ENCODE measurements at regions not wholly inside any gene's neighbourhood (a gene's known extent, or its start where the extent isn't known, plus 50 kb on each side); places are given as distances from the start of the nearest gene placed in this dataset.
"Not testable (repeated sequence)": the region's sequence is repeated elsewhere in the genome, so short reads cannot be mapped to it uniquely, and the experiment has no call there.

DNA sequence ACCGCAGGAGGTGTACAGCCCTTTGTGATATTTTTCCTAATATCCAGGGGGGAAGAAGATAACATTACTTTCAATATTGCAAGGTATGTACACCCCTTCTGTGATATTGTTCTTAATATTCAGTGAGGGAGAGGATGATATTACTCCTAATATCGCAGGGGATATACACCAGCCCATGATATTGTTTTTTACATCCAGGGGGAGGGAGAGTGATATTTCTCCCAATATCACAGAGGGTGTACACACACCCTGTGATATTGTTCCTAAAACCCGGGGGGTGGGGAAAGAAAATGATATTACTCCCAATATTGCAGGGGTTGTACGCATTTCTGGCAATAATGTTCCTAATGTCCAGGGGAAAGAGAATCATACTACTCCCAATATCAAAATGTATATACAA, 58.0 kb upstream of the SLC25A48 start:
- no peak for DNase-seq (ENCODE audit: low spot score)
- in situ Hi-C loops (cut with HindIII; ENCODE audit: low sequenced_read_pairs): no loop called here

DNA sequence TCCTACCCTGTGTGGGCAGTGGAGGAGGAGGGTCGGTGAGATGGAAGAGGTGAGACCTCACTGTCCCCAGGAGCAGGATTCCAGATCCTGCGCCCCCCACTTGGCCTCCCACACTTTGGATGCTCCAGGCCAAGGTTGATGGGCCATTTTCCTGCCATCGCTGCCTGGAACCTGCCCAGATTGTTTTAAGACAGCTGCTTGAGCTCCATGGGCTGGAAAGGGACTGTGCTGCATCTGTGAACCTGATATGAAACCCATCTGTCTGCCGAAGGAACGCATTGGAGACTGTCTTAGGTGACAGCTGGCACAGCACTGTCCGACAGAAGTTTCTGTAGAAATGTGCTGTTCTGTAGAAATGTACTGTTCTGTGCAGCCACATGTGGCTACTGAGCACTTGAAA, 72.7 kb upstream of the SLC25A48 start:
- in situ Hi-C loops (cut with HindIII; ENCODE audit: low sequenced_read_pairs): no loop called here
- DNase-seq (ENCODE audit: low spot score): no peak

DNA sequence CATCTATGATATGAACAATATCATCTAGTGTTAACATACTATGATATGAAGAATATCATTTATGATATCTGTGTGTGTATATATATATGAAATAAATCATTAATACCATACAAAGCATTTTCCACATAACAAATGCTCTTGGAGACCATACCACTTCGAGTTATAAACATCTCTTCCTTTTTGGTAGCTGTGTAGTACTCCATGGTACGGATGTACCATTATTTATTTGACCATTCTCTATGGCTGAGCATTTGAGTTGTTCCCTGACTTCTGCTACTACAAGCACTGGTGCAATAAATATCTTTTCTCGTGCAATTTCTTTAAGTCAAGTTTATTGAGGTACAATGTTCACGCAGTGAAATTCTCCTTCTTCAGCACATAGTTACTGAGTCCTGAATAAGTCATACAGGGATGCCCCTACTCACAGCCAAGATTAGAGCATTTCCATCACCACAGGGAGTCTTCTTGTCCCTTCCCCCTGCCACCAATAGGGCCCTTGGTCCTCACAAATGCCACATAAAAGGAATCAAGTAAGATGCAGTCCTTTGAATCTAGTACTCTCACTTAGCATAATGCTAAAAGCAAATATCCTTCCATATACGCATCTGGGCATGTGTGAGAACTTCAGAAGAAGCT, 75.2 kb upstream of the SLC25A48 start:
- DNase-seq (ENCODE audit: low spot score): no peak
- in situ Hi-C loops (cut with HindIII; ENCODE audit: low sequenced_read_pairs): no loop called here

DNA sequence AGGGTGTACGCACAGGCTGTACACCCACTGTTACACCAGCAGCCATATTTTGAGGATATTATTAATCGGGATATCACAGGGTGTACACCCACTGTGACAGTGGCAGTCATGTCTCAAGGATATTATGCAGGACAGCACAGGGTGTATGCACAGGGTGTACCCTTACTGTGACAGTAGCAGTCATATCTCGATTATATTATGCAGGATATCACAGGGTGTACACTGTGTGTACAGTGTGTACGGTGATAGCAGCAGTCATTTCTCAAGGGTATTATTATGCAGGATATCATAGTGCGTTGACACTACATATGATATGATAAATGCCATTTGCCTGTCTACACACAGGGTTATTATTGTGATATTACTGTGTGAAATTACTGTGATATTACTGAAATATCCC, 80.5 kb upstream of the SLC25A48 start:
- DNase-seq (ENCODE audit: low spot score): no peak
- in situ Hi-C loops (cut with HindIII; ENCODE audit: low sequenced_read_pairs): no loop called here

DNA sequence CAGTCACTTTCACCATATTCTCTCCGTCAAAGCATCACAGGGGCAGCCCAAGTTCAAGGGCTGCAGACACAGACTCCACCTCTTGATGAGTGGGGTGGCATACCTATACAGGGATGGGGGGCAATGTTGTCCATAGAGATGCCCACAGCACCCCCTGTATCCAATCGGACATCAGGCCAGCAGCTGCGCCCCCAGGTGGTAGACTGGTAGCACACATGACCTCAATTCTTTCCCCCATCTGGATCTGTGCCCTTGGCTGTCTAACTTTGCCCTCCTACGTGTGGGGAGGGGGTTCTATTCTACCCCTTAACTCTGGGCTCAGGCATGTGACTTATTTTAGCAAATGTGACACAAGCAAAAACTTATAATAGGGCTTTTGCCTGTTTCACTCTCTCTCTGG, 84.0 kb upstream of the SLC25A48 start:
- DNase-seq (ENCODE audit: low spot score): no peak
- in situ Hi-C loops (cut with HindIII; ENCODE audit: low sequenced_read_pairs): no loop called here

DNA sequence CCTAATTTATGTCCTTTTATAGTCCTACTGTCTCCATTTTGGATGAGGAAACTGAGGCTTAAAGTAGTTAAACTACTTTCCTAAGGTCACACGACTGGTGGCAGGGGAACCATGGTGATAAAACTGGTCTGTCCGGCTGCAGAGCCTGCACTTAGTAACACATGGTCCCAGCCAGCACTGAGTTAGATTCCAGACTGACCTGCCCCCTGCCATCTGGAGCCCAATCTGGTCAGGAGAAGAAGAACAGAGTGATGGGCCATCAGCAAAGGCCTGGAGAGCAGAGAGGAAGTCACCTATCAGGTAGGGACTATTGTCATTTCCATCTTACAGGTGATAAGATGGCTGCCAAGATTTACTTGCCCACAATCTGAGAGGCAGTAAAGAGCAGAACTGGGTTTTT, 86.6 kb upstream of the SLC25A48 start:
- peak; percentile 56 for DNase-seq (ENCODE audit: low spot score)
- in situ Hi-C loops (cut with HindIII; ENCODE audit: low sequenced_read_pairs): loop anchor here (10.0 to 25.0 kb wide), 3 partner anchors 87 to 286 kb away; partner anchors contain the start of genes SLC25A48 and TIFAB

DNA sequence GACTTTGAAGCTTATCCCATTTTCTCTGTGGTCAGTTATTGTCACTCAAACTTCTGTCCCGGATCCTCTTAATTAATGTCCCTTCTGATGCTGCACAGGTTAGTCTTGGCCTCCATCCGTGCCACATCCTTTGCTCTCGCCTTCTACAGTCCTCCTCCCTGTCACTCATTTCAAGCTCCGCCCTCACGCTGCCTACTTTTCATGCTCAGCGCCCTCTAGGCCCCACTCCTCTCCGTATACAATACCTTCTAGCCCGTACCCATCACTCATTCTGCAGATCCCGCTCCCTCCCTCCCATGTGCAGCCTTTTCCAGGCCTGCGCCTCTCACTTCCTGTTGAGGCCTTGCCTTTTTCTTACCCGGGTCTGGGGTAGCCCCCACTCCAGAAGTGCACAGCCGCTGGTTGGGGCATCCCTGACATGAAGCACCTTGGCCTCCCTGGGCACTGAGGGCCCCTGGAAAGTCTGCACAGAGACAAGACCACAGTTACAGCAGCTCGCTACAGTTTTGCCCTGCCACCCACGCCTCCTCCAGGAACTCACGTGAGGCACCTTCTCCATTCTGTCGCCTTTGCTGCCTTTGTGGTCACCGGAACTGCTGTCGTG, 88.5 kb upstream of the SLC25A48 start:
- in situ Hi-C loops (cut with HindIII; ENCODE audit: low sequenced_read_pairs): loop anchor here (10.0 to 25.0 kb wide), 3 partner anchors 89 to 284 kb away; partner anchors contain the start of genes SLC25A48 and TIFAB
- no peak for DNase-seq (ENCODE audit: low spot score)

DNA sequence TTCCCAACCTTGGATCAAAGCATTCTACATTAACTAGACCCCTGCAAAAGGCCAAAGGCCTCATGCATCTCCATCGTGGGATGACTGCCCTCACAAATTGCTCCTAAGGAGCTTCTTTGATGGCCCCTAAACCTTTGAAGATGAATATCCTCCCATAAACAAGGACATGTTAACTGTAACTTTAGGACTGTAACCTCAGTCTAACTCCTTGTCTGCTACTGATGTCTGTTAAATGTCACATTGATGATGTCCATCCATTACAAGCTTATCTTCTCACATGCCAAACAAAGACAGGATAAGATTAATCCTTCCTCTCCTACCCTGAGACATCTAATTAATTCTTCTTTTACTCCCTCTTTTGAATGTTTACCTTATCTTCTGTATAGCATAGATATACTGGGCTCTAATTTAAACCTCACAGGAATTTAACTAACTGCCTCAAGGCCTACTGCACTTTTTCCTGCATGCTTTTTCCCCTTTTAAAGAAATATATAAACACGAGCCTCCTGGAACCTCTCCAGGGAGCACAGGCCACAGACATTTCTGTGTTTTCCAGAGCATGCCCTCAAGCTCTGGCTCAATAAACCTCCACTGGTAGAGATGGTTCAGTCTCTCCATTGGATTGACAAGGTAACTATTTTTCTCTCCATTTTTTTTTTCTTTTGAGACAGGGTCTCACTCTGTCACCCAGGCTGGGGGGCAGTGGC, 90.6 kb upstream of the SLC25A48 start:
- in situ Hi-C loops (cut with HindIII; ENCODE audit: low sequenced_read_pairs): loop anchor here (10.0 to 25.0 kb wide), 3 partner anchors 91 to 282 kb away; partner anchors contain the start of genes SLC25A48 and TIFAB
- DNase-seq (ENCODE audit: low spot score): no peak

DNA sequence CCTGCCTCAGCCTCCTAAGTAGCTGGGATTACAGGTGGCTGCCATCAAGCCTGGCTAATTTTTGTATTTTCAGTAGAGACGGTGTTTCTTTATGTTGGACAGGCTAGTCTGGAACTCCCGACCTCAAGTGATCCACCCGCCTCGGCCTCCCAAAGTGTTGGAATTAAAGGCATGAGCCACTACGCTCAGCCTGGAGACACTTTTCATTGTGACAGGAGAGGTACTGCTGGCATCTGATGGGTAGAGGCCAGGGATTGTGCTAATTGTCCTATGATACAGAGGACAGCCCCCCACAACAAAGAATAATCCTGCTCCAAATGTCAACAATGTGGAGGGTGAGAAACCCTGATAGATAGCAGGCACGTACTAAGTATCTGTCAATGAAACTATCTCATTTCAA, 91.3 kb upstream of the SLC25A48 start:
- DNase-seq (ENCODE audit: low spot score): no peak
- in situ Hi-C loops (cut with HindIII; ENCODE audit: low sequenced_read_pairs): loop anchor here (10.0 to 25.0 kb wide), 3 partner anchors 92 to 281 kb away; partner anchors contain the start of genes SLC25A48 and TIFAB

DNA sequence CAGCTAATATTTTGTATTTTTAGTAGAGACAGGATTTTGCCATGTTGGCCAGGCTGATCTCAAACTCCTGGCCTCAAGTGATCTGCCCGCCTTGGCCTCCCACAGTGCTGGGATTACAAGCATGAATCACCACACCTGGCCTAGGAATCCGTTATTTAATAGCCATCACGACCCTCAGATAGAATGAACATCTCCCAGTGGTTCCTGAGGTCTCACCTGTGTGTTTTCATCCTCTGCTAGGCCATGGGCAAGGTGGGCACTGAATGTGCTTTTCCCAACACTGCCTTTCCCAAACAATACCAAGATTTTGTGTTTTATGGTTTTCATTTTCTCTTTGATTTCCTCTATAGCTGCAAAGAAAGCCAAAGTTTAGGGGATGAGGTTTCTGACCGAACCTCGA, 92.2 kb upstream of the SLC25A48 start:
- in situ Hi-C loops (cut with HindIII; ENCODE audit: low sequenced_read_pairs): loop anchor here (10.0 to 25.0 kb wide), 3 partner anchors 93 to 280 kb away; partner anchors contain the start of genes SLC25A48 and TIFAB
- DNase-seq (ENCODE audit: low spot score): not testable (repeated sequence)

DNA sequence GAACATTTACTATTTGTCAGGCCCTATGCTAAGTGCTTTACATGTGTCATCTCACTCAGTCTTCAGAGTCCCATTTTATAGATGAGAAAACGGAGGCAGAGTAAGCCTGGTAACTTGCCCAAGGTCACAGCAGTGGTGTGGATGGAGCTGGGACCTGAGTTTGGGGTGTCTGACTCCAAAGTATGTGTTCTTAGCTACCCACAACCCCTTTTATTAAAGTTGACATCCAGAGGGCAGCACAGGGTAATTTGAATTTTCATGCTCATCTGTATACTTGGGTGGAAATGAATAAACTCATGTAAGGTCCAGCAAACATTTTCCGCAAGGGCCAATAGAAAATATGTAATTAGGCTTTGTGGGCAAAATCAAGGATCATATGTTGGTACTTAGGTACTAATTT, 93.4 kb upstream of the SLC25A48 start:
- DNase-seq (ENCODE audit: low spot score): no peak
- in situ Hi-C loops (cut with HindIII; ENCODE audit: low sequenced_read_pairs): loop anchor here (10.0 to 25.0 kb wide), 3 partner anchors 94 to 279 kb away; partner anchors contain the start of genes SLC25A48 and TIFAB

DNA sequence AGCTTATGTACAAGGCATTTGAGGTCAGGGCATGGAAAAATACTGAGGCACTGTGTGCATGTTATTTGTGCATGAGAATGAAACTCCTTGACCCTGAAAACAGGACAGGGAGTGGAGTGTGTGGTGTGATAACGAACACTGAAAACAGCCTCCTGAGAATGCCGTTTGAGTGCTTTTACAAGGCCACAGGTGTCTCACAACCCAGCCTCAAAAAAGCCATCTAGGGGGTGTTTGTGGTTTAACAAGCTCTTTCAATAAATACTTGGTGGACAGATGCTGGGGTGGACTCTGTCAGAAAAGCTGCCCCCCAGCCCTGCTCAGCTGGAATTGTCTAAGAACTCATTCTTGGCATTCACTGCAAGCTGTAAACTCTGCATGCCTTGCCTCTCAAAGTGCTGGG, 94.0 kb upstream of the SLC25A48 start:
- in situ Hi-C loops (cut with HindIII; ENCODE audit: low sequenced_read_pairs): loop anchor here (10.0 to 25.0 kb wide), 3 partner anchors 94 to 278 kb away; partner anchors contain the start of genes SLC25A48 and TIFAB
- no peak for DNase-seq (ENCODE audit: low spot score)

DNA sequence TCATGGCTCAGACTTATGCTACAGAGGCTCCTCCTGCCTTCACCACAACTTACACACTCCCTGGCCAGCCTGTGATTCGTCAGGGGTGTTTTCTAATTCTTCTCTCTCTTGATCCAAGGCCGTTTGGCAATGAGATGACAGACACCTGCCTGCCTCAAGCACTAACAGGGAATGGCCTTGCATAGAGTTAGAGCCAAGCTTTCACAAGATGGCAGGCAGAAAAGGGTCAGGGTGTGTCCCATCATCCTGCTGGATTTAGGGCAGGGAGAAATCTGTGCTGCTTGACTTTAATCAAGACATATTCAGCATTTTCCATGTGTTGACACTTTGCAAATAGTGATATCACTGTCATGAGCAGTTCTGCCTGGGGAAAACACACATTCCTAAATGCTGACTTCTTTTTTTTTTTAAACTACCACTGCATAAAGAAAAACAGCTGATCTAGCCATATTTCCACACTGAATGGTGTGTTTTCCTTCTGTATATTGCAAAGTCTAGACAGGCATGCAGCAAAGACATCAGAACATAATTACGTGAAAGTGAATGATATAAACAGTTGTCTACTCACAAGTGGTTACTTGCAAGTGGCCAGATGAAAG, 95.0 kb upstream of the SLC25A48 start:
- in situ Hi-C loops (cut with HindIII; ENCODE audit: low sequenced_read_pairs): loop anchor here (25.0 kb wide), 2 partner anchors 177 to 277 kb away; partner anchors contain the start of gene TIFAB
- DNase-seq (ENCODE audit: low spot score): no peak

DNA sequence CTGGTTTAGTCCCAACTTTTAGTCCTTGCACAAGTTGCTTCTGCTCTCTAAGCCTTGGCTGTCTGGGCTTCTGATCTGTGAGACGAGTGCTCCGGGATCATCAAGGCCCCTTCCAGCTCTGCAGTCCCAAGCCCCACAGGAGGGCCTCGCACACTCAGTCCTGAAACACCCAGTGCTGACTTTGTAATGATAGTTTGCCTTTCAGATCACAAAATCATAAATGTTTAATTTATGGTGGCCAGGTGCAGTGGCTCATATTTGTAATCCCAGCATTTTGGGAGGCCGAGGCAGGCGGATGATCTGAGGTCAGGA, 95.9 kb upstream of the SLC25A48 start:
- in situ Hi-C loops (cut with HindIII; ENCODE audit: low sequenced_read_pairs): loop anchor here (25.0 kb wide), 2 partner anchors 176 to 276 kb away; partner anchors contain the start of gene TIFAB
- no peak for DNase-seq (ENCODE audit: low spot score)

DNA sequence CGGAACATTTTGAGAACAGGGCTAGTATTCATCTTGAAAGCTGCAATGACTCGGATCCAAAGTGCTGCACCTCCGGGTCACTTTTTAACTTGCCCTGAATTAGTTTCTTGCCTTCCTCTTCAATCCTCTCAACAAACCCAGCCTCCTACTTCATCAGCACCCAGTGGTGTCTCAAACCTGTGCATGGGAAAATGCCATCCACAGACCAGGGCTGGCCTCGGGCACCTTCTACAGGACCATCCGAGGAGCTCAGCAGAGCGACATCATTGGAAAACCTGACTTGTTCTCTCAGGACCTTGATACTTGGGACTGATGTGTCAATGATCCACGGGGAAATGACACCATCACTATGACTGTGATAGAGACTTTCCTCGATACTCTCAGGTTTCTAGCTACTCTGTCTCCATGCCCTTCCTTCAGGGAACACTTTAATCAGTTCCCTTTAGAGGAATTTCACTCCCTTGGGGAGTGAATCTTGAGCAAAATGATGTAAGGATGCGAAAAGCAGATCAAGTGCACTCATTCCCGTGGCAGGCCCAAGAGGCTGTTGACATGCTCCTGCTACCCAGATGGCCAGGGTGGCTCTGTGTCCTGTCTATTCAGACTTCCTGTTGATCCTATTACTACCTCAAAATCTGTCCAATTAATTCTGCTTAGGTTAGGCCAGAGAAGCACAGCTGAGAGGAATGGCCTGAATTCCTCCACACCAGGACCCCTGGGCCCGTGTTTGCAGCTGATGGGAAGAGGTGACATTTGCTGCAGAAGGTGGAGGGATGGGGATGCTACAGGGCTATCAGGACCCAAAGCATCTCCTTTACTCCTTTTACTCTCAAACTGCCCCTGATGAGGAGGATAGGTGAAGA, 96.5 kb upstream of the SLC25A48 start:
- in situ Hi-C loops (cut with HindIII; ENCODE audit: low sequenced_read_pairs): loop anchor here (25.0 kb wide), 2 partner anchors 176 to 276 kb away; partner anchors contain the start of gene TIFAB
- peak; percentile 66 for DNase-seq (ENCODE audit: low spot score)

DNA sequence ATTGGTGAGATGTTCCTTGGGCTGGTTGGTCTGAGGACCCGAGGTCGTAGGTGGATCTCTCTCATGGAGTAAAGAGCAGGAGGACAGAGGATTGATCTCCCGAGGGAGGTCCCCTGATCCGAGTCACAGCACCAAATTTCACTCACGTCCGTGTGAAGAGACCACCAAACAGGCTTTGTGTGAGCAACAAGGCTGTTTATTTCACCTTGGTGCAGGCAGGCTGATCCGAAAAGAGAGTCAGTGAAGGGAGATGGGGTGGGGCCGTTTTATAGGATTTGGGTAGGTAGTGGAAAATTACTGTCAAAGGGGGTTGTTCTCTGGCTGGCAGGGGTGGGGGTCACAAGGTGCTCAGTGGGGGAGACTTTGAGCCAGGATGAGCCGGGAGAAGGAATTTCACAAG, 97.5 kb upstream of the SLC25A48 start:
- in situ Hi-C loops (cut with HindIII; ENCODE audit: low sequenced_read_pairs): loop anchor here (25.0 kb wide), 2 partner anchors 175 to 275 kb away; partner anchors contain the start of gene TIFAB

DNA sequence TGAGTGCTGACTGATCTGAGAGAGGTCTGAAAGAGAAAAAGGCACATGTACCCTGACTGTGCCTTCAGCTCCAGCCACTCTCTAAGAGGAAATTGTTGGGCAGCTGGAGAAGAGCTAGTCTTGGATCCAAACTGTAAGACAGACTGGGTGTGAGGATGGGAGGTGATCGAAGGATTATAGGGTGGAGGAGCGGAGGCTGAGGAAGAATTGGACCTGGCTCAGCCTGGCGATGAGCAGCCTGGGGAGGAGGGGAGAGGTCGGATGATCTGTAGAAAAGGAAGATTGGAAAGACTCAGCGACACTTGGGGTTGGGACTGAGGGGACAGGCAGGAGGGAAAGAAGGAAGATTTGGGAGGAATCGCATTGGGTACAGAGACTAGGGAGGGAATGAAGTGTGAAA, 98.6 kb upstream of the SLC25A48 start:
- in situ Hi-C loops (cut with HindIII; ENCODE audit: low sequenced_read_pairs): loop anchor here (25.0 kb wide), 2 partner anchors 174 to 274 kb away; partner anchors contain the start of gene TIFAB
- DNase-seq (ENCODE audit: low spot score): no peak

More for the DNA sequence above, 97.5 kb upstream of the SLC25A48 start:
- not testable (repeated sequence) for DNase-seq (ENCODE audit: low spot score)

DNA sequence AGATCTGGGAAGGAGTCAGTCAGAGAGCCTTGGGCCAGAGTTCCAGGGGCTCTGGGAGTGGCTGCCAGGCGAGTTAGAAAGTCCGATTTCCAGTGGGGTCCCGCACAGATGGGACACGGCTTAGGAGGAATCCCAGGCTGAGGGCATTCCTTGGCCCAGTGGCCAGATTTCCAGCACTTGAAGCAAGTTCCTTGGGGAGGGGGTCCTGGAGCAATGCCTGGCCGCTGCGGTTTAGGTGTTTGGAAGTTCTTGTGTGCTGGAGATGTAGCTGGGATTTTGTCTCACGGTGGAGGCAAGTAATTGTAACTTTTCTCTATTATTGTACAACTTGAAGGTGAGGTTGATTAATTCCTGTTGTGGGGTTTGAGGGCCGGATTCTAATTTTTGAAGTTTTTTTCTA, 99.5 kb upstream of the SLC25A48 start:
- DNase-seq (ENCODE audit: low spot score): not testable (repeated sequence)
- in situ Hi-C loops (cut with HindIII; ENCODE audit: low sequenced_read_pairs): loop anchor here (25.0 kb wide), 2 partner anchors 173 to 273 kb away; partner anchors contain the start of gene TIFAB
